K562 (cell line): ENCODE measurements at regions not wholly inside any gene's neighbourhood (a gene's known extent, or its start where the extent isn't known, plus 50 kb on each side); places are given as distances from the start of the nearest gene placed in this dataset.
A peak's percentile ranks its signal among the peaks of the same experiment; 100 is the strongest.
"Not testable (repeated sequence)": the region's sequence is repeated elsewhere in the genome, so short reads cannot be mapped to it uniquely, and the experiment has no call there.

Experiments
- ATAC-seq: fragments of 200-7000 bp; cut with Tn5 transposase; 3 replicates; pipeline ENCODE4 v1.9.1; 2020; ENCODE audit warnings: moderate library complexity
- BruUV-seq: library from RNA; stranded (reverse); fragments of 400-500 nt; replicated peaks from 2 replicates; lab custom pipeline; 2021; lab: Mats Ljungman, UMichigan
- CTCF ChIA-PET: fragments of 300-600 bp; formaldehyde crosslinking; extraction: SDS; loops from one replicate; lab custom pipeline; 2021; ENCODE audit warnings: low intra/inter-chr PET ratio; lab: Yijun Ruan, JAX
- POLR2A ChIA-PET: fragments of 300-600, 350-650 bp; sonication (Branson Sonifier 250); formaldehyde crosslinking; extraction: SDS; loops from one replicate; lab custom pipeline; 2021; ENCODE audit warnings: antibody characterized with exemption, inconsistent platforms; lab: Yijun Ruan, JAX
- DNase-seq, 4 experiments: peaks; one replicate each; pipeline versions ENCODE4 v3.0.0 to v3.0.0-alpha.2; 2011 to 2018; ENCODE audit warnings: low spot score in 3 of 4, mixed read lengths in 3 of 4; ENCODE audit errors: extremely low read depth in 1 of 4
- FAIRE-seq: peaks from 2 replicates; lab custom pipeline; 2011; peaks lifted over from hg19 to GRCh38; lab: Jason Lieb, UNC
- H2AFZ ChIP-seq: 2 replicates; pipeline ENCODE4 v1.6.0; 2011; ENCODE audit warnings: low read depth, low read length, control low read depth, inconsistent platforms
- H3K27ac ChIP-seq: fragments of 200-600 bp; 3 replicates; pipeline ENCODE4 v1.8.0; 2011; ENCODE audit warnings: low read depth, mild to moderate bottlenecking, control low read depth, inconsistent platforms, low read length, moderate library complexity, mixed read lengths; ENCODE audit errors: extremely low read depth
- H3K27me3 ChIP-seq, 2 experiments: fragments of 300-600 bp in 1 of 2; 2 replicates in 1 of 2; 3 replicates in 1 of 2; pipeline versions ENCODE4 v1.6.0 to v1.8.0; 2011; ENCODE audit warnings: inconsistent platforms in 2 of 2, low read length in 2 of 2, mild to moderate bottlenecking in 1 of 2, mixed read lengths in 1 of 2, moderate library complexity in 1 of 2; ENCODE audit not compliant: control insufficient read depth in 2 of 2, insufficient read depth in 2 of 2
- H3K36me3 ChIP-seq: fragments of 300-600 bp; 3 replicates; pipeline ENCODE4 v1.8.0; 2011; ENCODE audit warnings: mild to moderate bottlenecking, low read length, inconsistent platforms; ENCODE audit not compliant: control insufficient read depth, insufficient read depth
- H3K4me1 ChIP-seq, 2 experiments: fragments of 200-600 bp in 1 of 2; replicated peaks in 1 of 2; 2 replicates in 1 of 2; 3 replicates in 1 of 2; pipeline versions ENCODE4 v1.5.1 to v1.8.0; 2011; ENCODE audit warnings: inconsistent platforms in 2 of 2, low read length in 2 of 2, mild to moderate bottlenecking in 1 of 2, mixed read lengths in 1 of 2, moderate library complexity in 1 of 2; ENCODE audit not compliant: control insufficient read depth in 2 of 2, insufficient read depth in 2 of 2
- H3K4me2 ChIP-seq: 2 replicates; pipeline ENCODE4 v1.6.1; 2011; ENCODE audit warnings: low read length, control low read depth, inconsistent platforms, mixed read lengths; ENCODE audit not compliant: insufficient read depth
- H3K4me3 ChIP-seq: fragments of 200-600 bp; sonication (generic), shearing (Covaris generic); 2 replicates; pipeline ENCODE4 v1.5.1; 2016; ENCODE audit warnings: control low read depth, inconsistent platforms
- H3K79me2 ChIP-seq: fragments of 200-600 bp; 3 replicates; pipeline ENCODE4 v1.8.0; 2011; ENCODE audit warnings: low read length, inconsistent platforms; ENCODE audit not compliant: control insufficient read depth, insufficient read depth
- H3K9ac ChIP-seq, 2 experiments: 2 replicates each; pipeline versions ENCODE4 v1.6.0 to v1.6.1; 2011; ENCODE audit warnings: low read depth in 2 of 2, low read length in 2 of 2, control low read depth in 1 of 2, inconsistent platforms in 1 of 2, mild to moderate bottlenecking in 1 of 2, mixed read lengths in 1 of 2; ENCODE audit not compliant: insufficient read depth in 1 of 2
- H3K9me1 ChIP-seq: one replicate; pipeline ENCODE4 v1.6.0; 2011; ENCODE audit warnings: inconsistent platforms, mild to moderate bottlenecking, low read length, moderate library complexity; ENCODE audit not compliant: control insufficient read depth, insufficient read depth
- H3K9me3 ChIP-seq: replicated peaks from 2 replicates; pipeline ENCODE4 v1.5.1; 2011; ENCODE audit warnings: low read depth, low read length, inconsistent platforms; ENCODE audit not compliant: control insufficient read depth, insufficient read depth
- H4K20me1 ChIP-seq: replicated peaks from 2 replicates; pipeline ENCODE4 v1.6.1; 2011; ENCODE audit warnings: low read length, inconsistent platforms, mixed read lengths; ENCODE audit not compliant: control insufficient read depth, insufficient read depth
- ZNF354B ChIP-seq: fragments of 250-450 bp; sonication (Bioruptor Pico); IDR thresholded peaks from 2 replicates; pipeline ENCODE4 v1.4.0; 2020
- ZNF507 ChIP-seq: conservative IDR thresholded peaks from 2 replicates; pipeline ENCODE4 v1.6.1; 2017; ENCODE audit warnings: missing genetic modification characterization, missing compliant biosample characterization
- WGBS: fragments of 100-300 bp; shearing (Covaris generic); methylation state at CpG from one replicate; pipeline ENCODE4 v1.1.6; 2016; ENCODE audit warnings: low coverage, mixed read lengths; ENCODE audit not compliant: insufficient coverage; ENCODE audit errors: missing lambda C conversion rate; 5-methylcytosine and 5-hydroxymethylcytosine counted together
- in situ Hi-C: fragments of 300-500 bp; cut with MboI; formaldehyde crosslinking; loops from 4 replicates; pipeline ENCODE4 v1.15.0; 2018; ENCODE audit warnings: inconsistent platforms, mixed read lengths
- intact Hi-C: fragments of 100-400 bp; cut with micrococcal nuclease; formaldehyde crosslinking; loops from 2 replicates; pipeline ENCODE4 v1.14.2; 2022

DNA sequence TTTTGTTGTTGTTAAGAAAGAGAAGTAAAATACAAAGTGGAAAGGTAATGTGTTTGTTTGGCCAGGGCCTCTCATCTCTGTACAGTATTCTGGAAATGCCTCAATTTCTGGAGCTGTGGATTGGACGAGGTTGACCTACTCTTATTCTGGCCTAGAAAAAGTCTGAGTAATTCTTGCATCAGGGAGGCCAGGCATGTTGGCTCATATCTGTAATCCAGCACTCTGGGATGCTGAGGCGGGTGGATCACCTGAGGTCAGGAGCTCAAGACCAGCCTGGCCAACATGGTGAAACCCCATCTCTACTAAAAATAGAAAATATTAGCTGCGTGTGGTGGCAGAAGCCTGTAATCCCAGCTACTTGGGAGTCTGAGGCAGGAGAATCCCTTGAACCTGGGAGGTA lies 259.8 kb downstream of the NPIPA7 start:
- H3K9me3 ChIP-seq, H2AFZ ChIP-seq, H3K9me1 ChIP-seq, H3K27ac ChIP-seq, H3K4me3 ChIP-seq, CTCF ChIA-PET, in situ Hi-C loops, H4K20me1 ChIP-seq, BruUV-seq, H3K4me1 ChIP-seq, FAIRE-seq, H3K9ac ChIP-seq, H3K4me2 ChIP-seq, DNase-seq, intact Hi-C loops, POLR2A ChIA-PET, H3K27me3 ChIP-seq, H3K79me2 ChIP-seq: not testable (repeated sequence)
- peak; percentile 33; the same call in 1 of the 3 replicates for ATAC-seq
- H3K36me3 ChIP-seq: peaks cover 15% of the 10 kb centered on the region; the same call in 2 of the 3 replicates
- WGBS: 43% methylated on average over 1 of the region's 3 CpGs

DNA sequence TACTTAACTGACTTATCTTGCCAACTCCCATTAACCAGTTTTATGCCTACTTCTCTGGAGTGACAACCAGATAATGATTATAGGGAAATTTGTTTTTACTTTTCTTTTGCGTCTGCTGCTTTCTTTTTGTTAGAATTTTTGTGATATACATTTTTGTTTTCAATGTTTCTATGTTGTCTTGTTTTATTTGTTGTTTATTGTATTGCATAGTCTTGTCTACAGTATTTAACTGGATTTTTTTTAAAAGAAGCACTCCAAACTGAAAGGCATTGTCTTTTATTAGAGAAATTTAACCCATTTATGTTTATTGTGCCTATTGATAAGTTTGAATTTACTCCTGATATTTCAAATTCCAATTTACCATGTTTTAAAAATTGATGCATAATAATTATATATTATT lies 264.9 kb downstream of the NPIPA7 start:
- in situ Hi-C loops, H3K9me1 ChIP-seq, FAIRE-seq, intact Hi-C loops, H3K4me3 ChIP-seq, H3K9ac ChIP-seq, H3K9me3 ChIP-seq, H3K27ac ChIP-seq, DNase-seq, H4K20me1 ChIP-seq, POLR2A ChIA-PET, ATAC-seq, BruUV-seq, H3K79me2 ChIP-seq, H2AFZ ChIP-seq, H3K36me3 ChIP-seq, H3K4me2 ChIP-seq, H3K4me1 ChIP-seq: not testable (repeated sequence)
- 59% methylated on average over 1 of the region's 1 CpG for whole genome bisulfite sequencing
- TF ChIP-seq ZNF507 (tag): peak; percentile 94
- TF ChIP-seq ZNF354B (CRISPR knock-in tag): peak; percentile 71
- TF ChIP-seq, all 486 proteins: peak for 2; not testable (repeated sequence) for 484
- CTCF ChIA-PET, H3K27me3 ChIP-seq: not testable (repeated sequence)

DNA sequence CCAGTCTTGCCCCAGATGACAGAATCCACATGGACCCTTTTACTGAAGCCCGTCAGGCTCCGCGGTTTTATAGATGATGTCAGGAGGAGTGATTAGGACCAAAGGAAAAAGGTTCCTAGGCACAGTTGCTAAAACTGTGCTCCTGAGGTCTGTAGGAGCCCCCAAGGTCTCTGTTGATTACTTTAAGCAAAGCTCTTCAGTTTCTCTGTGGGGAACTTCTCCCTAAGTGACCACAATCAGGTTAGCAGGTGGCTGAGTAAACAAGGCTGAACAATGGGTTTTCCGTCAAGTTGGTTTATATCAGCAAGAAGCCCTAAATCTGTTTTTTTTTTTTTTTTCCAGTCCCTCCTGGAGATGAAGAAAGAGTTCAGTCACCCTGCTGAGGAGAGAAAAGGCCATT lies 269.1 kb downstream of the NPIPA7 start:
- H2AFZ ChIP-seq, H3K79me2 ChIP-seq, H3K4me2 ChIP-seq, H3K27ac ChIP-seq, ATAC-seq, H3K9me1 ChIP-seq, DNase-seq, H3K9ac ChIP-seq, H3K27me3 ChIP-seq, H3K4me1 ChIP-seq, H3K36me3 ChIP-seq, BruUV-seq, H4K20me1 ChIP-seq, CTCF ChIA-PET, FAIRE-seq, H3K9me3 ChIP-seq, POLR2A ChIA-PET, in situ Hi-C loops, H3K4me3 ChIP-seq, intact Hi-C loops: not testable (repeated sequence)
- no CpG with 5 or more reads among the region's 4 CpGs for WGBS
